ENCODE measurements at regions not wholly inside any gene's neighbourhood (a gene's known extent, or its start where the extent isn't known, plus 50 kb on each side); places are given as distances from the start of the nearest gene placed in this dataset.

DNA sequence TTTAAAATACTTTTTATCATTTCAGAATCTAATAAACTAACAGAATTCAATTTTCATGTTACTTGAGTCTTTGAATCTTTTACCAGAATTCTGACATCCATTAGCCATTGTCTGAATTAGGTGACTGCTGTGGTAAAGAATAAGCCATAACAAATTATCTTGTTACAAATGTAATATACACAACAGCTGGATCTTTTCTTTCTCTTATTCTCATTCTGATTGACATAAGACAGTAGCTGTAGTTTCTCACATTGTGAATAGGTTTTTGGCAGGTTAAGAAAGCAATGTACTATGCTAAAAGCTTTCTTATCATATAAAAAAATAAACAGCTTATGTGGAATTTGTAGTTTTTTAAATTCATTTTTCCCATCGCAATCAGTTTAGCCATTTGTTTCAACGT is 734.0 kb upstream of the PCDH9 start:
- TF ChIP-seq, protein P1, sequence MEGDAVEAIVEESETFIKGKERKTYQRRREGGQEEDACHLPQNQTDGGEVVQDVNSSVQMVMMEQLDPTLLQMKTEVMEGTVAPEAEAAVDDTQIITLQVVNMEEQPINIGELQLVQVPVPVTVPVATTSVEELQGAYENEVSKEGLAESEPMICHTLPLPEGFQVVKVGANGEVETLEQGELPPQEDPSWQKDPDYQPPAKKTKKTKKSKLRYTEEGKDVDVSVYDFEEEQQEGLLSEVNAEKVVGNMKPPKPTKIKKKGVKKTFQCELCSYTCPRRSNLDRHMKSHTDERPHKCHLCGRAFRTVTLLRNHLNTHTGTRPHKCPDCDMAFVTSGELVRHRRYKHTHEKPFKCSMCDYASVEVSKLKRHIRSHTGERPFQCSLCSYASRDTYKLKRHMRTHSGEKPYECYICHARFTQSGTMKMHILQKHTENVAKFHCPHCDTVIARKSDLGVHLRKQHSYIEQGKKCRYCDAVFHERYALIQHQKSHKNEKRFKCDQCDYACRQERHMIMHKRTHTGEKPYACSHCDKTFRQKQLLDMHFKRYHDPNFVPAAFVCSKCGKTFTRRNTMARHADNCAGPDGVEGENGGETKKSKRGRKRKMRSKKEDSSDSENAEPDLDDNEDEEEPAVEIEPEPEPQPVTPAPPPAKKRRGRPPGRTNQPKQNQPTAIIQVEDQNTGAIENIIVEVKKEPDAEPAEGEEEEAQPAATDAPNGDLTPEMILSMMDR (IDR thresholded peaks at IDR 0.05; ENCODE audit: low read depth, low read length): no peak
- no peak for TF ChIP-seq EZH2phosphoT487 (IDR thresholded peaks at IDR 0.05; ENCODE audit: low read depth)
